HepG2 (cell line): ENCODE measurements at regions not wholly inside any gene's neighbourhood (a gene's known extent, or its start where the extent isn't known, plus 50 kb on each side); places are given as distances from the start of the nearest gene placed in this dataset.

ENCODE experiments used
- ATAC-seq: fragments of 200-7000 bp; cut with Tn5 transposase; 3 replicates; pipeline ENCODE4 v1.9.1; 2020; ENCODE audit warnings: mild to moderate bottlenecking, moderate library complexity
- BruUV-seq: library from RNA; stranded (reverse); fragments of 400-500 nt; replicated peaks from 2 replicates; lab custom pipeline; 2021; lab: Mats Ljungman, UMichigan
- CTCF ChIA-PET: fragments of 300-600 bp; formaldehyde crosslinking; extraction: SDS; loops from one replicate; lab custom pipeline; 2021; ENCODE audit warnings: low total read pairs, inconsistent platforms, low intra/inter-chr PET ratio; lab: Yijun Ruan, JAX
- POLR2A ChIA-PET: fragments of 350-600 bp; sonication (Branson Sonifier 250); formaldehyde crosslinking; loops from one replicate; lab custom pipeline; 2020; ENCODE audit warnings: antibody characterized with exemption, inconsistent platforms; lab: Yijun Ruan, JAX
- DNase-seq: peaks from one replicate; pipeline ENCODE4 v3.0.0-alpha.2; 2015; ENCODE audit warnings: low spot score
- FAIRE-seq: peaks from 3 replicates; lab custom pipeline; 2011; peaks lifted over from hg19 to GRCh38; lab: Jason Lieb, UNC
- H2AFZ ChIP-seq: one replicate; pipeline ENCODE4 v1.6.1; 2011; ENCODE audit warnings: low read length, inconsistent platforms
- H3K27ac ChIP-seq: fragments of 300-600 bp; 3 replicates; pipeline ENCODE4 v1.8.0; 2011; ENCODE audit warnings: mixed run types, mild to moderate bottlenecking, mixed read lengths, low read length, inconsistent platforms; ENCODE audit not compliant: insufficient read depth; ENCODE audit errors: extremely low read length
- H3K27me3 ChIP-seq, 2 experiments: fragments of 200-600 bp in 1 of 2; 2 replicates in 1 of 2; 3 replicates in 1 of 2; pipeline versions ENCODE4 v1.6.0 to v1.8.0; 2011; ENCODE audit warnings: low read length in 2 of 2, mild to moderate bottlenecking in 2 of 2, moderate library complexity in 2 of 2, inconsistent platforms in 1 of 2; ENCODE audit not compliant: insufficient read depth in 2 of 2, control insufficient read depth in 1 of 2
- H3K36me3 ChIP-seq, 2 experiments: fragments of 200-600 bp in 1 of 2; replicated peaks in 1 of 2; 2 replicates in 1 of 2; 3 replicates in 1 of 2; pipeline versions ENCODE4 v1.5.1 to v1.8.0; 2011; ENCODE audit warnings: low read length in 2 of 2, inconsistent platforms in 1 of 2; ENCODE audit not compliant: insufficient read depth in 2 of 2, control insufficient read depth in 1 of 2
- H3K4me1 ChIP-seq: 2 replicates; pipeline ENCODE4 v1.5.1; 2012; ENCODE audit warnings: low read length, inconsistent platforms; ENCODE audit not compliant: insufficient read depth
- H3K4me2 ChIP-seq: 2 replicates; pipeline ENCODE4 v1.6.0; 2011; ENCODE audit warnings: low read depth, low read length, inconsistent platforms
- H3K4me3 ChIP-seq, 3 experiments: fragments of 200-600 bp in 1 of 3; sonication (generic), shearing (Covaris generic) in 1 of 3; replicated peaks in 1 of 3; 2 replicates each; pipeline ENCODE4 v1.5.1; 2011 to 2016; ENCODE audit warnings: low read length in 3 of 3, inconsistent platforms in 2 of 3, low read depth in 2 of 3, mild to moderate bottlenecking in 2 of 3, control low read depth in 1 of 3, mixed read lengths in 1 of 3; ENCODE audit not compliant: insufficient read depth in 1 of 3
- H3K79me2 ChIP-seq: one replicate; pipeline ENCODE4 v1.6.1; 2011; ENCODE audit warnings: low read length, inconsistent platforms; ENCODE audit not compliant: insufficient read depth
- H3K9ac ChIP-seq: 2 replicates; pipeline ENCODE4 v1.6.0; 2011; ENCODE audit warnings: mild to moderate bottlenecking, low read depth, low read length, inconsistent platforms; ENCODE audit not compliant: insufficient read depth
- H3K9me3 ChIP-seq: 2 replicates; pipeline ENCODE4 v1.5.1; 2012; ENCODE audit warnings: mild to moderate bottlenecking, low read length
- H4K20me1 ChIP-seq: 2 replicates; pipeline ENCODE4 v1.6.0; 2011; ENCODE audit warnings: inconsistent platforms, mild to moderate bottlenecking, low read length, moderate library complexity; ENCODE audit not compliant: insufficient read depth
- CBX1 ChIP-seq: IDR thresholded peaks from one replicate; pipeline ENCODE4 v1.6.1; 2016; ENCODE audit warnings: antibody characterized with exemption, low read depth
- ELF1 ChIP-seq: sonication (generic); formaldehyde crosslinking; IDR thresholded peaks from 2 replicates; pipeline ENCODE4 v1.4.0; 2020; ENCODE audit warnings: missing genetic modification reagents
- GZF1 ChIP-seq: sonication (generic); formaldehyde crosslinking; IDR thresholded peaks from 2 replicates; pipeline ENCODE4 v1.5.1; 2020; ENCODE audit warnings: mild to moderate bottlenecking, missing genetic modification reagents
- SMC3 ChIP-seq: IDR thresholded peaks from 2 replicates; pipeline ENCODE4 v1.6.1; 2011; ENCODE audit warnings: low read length, improper control_type of control experiment
- ZNF614 ChIP-seq: IDR thresholded peaks from 2 replicates; pipeline ENCODE4 v1.6.1; 2018; ENCODE audit warnings: missing biosample characterization, missing genetic modification reagents, inconsistent platforms, borderline replicate concordance
- WGBS: methylation state at CpG from one replicate; pipeline ENCODE4 v1.1.6; 2017; ENCODE audit warnings: low lambda C conversion rate; 5-methylcytosine and 5-hydroxymethylcytosine counted together
- in situ Hi-C: cut with HindIII; loops from 2 replicates; pipeline ENCODE4 v1.10.0; 2017; ENCODE audit warnings: low pct_unique_long_range_greater_than_20kb; ENCODE audit not compliant: extremely low pct_ligation_motif_present
- intact Hi-C: fragments of 100-400 bp; cut with micrococcal nuclease; formaldehyde crosslinking; loops from one replicate; pipeline ENCODE4 v1.10.0; 2022; ENCODE audit not compliant: unreplicated experiment
- TF ChIP-seq, protein P1 (sequence below): sonication (generic); formaldehyde crosslinking; IDR thresholded peaks from 2 replicates; pipeline ENCODE4 v1.5.0; 2020; ENCODE audit warnings: mild to moderate bottlenecking, missing genetic modification reagents, moderate library complexity
- TF ChIP-seq, protein P2 (sequence below), 2 experiments: sonication (generic) in 1 of 2; formaldehyde crosslinking in 1 of 2; IDR thresholded peaks; 2 replicates each; pipeline versions ENCODE4 v1.4.0 to v1.6.1; 2016 to 2020; ENCODE audit warnings: borderline replicate concordance in 1 of 2, low read depth in 1 of 2, mild to moderate bottlenecking in 1 of 2, missing genetic modification reagents in 1 of 2
- TF ChIP-seq, protein P3 (sequence below): sonication (generic); formaldehyde crosslinking; IDR thresholded peaks from 2 replicates; pipeline ENCODE4 v1.4.0; 2020; ENCODE audit warnings: mild to moderate bottlenecking, missing genetic modification reagents
- TF ChIP-seq, protein P4 (sequence below): sonication (generic); formaldehyde crosslinking; IDR thresholded peaks from 2 replicates; pipeline ENCODE4 v1.5.0; 2020; ENCODE audit warnings: mild to moderate bottlenecking, missing genetic modification reagents
- TF ChIP-seq, protein P5 (sequence below), 2 experiments: fragments of 450-650 bp in 1 of 2; sonication (generic) in 1 of 2; formaldehyde crosslinking; IDR thresholded peaks; 2 replicates each; pipeline versions ENCODE4 v1.5.0 to v1.8.0; 2020 to 2022; ENCODE audit warnings: mild to moderate bottlenecking in 1 of 2, missing genetic modification reagents in 1 of 2
- TF ChIP-seq, protein P6 (sequence below): fragments of 450-650 bp; IDR thresholded peaks from 2 replicates; pipeline ENCODE4 v1.6.1; 2016

DNA sequence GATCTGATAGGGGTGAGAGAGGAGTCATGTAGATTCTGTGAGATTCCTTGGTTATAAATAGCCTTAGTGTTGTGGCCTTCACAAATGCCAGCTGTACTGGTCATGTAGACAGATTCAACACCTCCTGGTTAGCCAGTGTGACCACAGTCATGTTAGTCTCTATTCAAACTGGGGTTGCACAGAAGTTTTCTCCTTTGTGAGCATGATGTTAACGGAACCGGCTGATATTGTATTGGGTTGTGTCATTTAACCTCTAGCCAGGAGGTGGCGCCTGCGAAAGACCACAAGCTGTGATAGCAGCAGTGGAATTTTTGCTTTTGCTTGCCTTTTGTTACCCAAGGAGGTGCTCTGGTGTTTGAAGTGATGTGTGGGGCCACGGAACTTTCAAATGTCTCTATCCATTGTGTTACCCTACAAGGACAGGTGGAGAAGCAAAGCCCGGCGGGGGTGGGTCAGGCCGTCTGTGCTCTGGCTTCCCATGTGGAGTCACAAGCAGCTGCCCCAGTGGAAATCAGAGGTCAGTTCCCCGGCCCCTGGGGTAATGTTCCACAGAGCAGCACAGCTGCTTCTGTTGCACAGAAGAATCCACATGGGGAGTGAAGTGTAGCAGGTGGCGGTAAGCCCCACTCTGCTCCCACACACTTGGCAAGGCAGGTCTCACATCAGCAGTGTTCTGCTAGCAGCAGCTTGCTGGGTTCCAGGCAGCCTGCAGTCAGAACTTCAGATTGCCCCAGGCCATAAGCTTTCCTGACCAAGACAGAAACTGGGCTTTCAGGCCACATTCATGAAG is 112.6 kb downstream of the ADAMTS1 start:
- Histone ChIP-seq H4K20me1 (no peaks in the 10 kb centered on the region), H2AFZ (no peak overlapping the region), H3K9me3 (peaks cover 13% of the 10 kb centered on the region; the same call in 1 of the 2 replicates), H3K79me2 (no peaks in the 10 kb centered on the region), H3K36me3 (no peaks in the 10 kb centered on the region), H3K4me3 (no peak overlapping the region), H3K27ac (no peak overlapping the region), H3K9ac (no peak overlapping the region), H3K27me3 (no peaks in the 10 kb centered on the region), H3K4me1 (no peaks in the 10 kb centered on the region), H3K4me2 (no peak overlapping the region)
- ATAC-seq = peak; percentile 93
- CTCF ChIA-PET = no interaction called here
- DNase-seq = peak; percentile 6
- peak; percentile 53 for FAIRE-seq
- POLR2A ChIA-PET = no interaction called here
- BruUV-seq = no TSS peak
- WGBS = 14% methylated on average over 7 of the region's 10 CpGs
- intact Hi-C loops (no loop called here), in situ Hi-C loops (no loop called here)
- TF ChIP-seq, protein P1, sequence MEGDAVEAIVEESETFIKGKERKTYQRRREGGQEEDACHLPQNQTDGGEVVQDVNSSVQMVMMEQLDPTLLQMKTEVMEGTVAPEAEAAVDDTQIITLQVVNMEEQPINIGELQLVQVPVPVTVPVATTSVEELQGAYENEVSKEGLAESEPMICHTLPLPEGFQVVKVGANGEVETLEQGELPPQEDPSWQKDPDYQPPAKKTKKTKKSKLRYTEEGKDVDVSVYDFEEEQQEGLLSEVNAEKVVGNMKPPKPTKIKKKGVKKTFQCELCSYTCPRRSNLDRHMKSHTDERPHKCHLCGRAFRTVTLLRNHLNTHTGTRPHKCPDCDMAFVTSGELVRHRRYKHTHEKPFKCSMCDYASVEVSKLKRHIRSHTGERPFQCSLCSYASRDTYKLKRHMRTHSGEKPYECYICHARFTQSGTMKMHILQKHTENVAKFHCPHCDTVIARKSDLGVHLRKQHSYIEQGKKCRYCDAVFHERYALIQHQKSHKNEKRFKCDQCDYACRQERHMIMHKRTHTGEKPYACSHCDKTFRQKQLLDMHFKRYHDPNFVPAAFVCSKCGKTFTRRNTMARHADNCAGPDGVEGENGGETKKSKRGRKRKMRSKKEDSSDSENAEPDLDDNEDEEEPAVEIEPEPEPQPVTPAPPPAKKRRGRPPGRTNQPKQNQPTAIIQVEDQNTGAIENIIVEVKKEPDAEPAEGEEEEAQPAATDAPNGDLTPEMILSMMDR (CRISPR knock-in tag) = peak; percentile 58
- TF ChIP-seq SMC3 (peak; percentile 59), GZF1 (CRISPR knock-in tag) (no peak), ZNF614 (CRISPR knock-in tag) (no peak), ELF1 (no peak), CBX1 (no peak)
- TF ChIP-seq, protein P2, sequence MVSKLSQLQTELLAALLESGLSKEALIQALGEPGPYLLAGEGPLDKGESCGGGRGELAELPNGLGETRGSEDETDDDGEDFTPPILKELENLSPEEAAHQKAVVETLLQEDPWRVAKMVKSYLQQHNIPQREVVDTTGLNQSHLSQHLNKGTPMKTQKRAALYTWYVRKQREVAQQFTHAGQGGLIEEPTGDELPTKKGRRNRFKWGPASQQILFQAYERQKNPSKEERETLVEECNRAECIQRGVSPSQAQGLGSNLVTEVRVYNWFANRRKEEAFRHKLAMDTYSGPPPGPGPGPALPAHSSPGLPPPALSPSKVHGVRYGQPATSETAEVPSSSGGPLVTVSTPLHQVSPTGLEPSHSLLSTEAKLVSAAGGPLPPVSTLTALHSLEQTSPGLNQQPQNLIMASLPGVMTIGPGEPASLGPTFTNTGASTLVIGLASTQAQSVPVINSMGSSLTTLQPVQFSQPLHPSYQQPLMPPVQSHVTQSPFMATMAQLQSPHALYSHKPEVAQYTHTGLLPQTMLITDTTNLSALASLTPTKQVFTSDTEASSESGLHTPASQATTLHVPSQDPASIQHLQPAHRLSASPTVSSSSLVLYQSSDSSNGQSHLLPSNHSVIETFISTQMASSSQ (IDR thresholded peaks at IDR 0.05; ENCODE audit: low read depth) = no peak
- TF ChIP-seq, protein P2 (CRISPR knock-in tag; IDR thresholded peaks at IDR 0.05; ENCODE audit: borderline replicate concordance) = no peak
- TF ChIP-seq, protein P3, sequence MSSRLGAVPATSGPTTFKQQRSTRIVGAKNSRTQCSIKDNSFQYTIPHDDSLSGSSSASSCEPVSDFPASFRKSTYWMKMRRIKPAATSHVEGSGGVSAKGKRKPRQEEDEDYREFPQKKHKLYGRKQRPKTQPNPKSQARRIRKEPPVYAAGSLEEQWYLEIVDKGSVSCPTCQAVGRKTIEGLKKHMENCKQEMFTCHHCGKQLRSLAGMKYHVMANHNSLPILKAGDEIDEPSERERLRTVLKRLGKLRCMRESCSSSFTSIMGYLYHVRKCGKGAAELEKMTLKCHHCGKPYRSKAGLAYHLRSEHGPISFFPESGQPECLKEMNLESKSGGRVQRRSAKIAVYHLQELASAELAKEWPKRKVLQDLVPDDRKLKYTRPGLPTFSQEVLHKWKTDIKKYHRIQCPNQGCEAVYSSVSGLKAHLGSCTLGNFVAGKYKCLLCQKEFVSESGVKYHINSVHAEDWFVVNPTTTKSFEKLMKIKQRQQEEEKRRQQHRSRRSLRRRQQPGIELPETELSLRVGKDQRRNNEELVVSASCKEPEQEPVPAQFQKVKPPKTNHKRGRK (CRISPR knock-in tag) = no peak
- TF ChIP-seq, protein P4, sequence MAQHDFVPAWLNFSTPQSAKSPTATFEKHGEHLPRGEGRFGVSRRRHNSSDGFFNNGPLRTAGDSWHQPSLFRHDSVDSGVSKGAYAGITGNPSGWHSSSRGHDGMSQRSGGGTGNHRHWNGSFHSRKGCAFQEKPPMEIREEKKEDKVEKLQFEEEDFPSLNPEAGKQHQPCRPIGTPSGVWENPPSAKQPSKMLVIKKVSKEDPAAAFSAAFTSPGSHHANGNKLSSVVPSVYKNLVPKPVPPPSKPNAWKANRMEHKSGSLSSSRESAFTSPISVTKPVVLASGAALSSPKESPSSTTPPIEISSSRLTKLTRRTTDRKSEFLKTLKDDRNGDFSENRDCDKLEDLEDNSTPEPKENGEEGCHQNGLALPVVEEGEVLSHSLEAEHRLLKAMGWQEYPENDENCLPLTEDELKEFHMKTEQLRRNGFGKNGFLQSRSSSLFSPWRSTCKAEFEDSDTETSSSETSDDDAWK (CRISPR knock-in tag) = no peak
- TF ChIP-seq, protein P5, sequence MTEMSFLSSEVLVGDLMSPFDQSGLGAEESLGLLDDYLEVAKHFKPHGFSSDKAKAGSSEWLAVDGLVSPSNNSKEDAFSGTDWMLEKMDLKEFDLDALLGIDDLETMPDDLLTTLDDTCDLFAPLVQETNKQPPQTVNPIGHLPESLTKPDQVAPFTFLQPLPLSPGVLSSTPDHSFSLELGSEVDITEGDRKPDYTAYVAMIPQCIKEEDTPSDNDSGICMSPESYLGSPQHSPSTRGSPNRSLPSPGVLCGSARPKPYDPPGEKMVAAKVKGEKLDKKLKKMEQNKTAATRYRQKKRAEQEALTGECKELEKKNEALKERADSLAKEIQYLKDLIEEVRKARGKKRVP (CRISPR knock-in tag; IDR thresholded peaks at IDR 0.05) = no peak
- TF ChIP-seq, protein P6, sequence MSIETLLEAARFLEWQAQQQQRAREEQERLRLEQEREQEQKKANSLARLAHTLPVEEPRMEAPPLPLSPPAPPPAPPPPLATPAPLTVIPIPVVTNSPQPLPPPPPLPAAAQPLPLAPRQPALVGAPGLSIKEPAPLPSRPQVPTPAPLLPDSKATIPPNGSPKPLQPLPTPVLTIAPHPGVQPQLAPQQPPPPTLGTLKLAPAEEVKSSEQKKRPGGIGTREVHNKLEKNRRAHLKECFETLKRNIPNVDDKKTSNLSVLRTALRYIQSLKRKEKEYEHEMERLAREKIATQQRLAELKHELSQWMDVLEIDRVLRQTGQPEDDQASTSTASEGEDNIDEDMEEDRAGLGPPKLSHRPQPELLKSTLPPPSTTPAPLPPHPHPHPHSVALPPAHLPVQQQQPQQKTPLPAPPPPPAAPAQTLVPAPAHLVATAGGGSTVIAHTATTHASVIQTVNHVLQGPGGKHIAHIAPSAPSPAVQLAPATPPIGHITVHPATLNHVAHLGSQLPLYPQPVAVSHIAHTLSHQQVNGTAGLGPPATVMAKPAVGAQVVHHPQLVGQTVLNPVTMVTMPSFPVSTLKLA = peak; percentile 47; the same call in 1 of the 2 replicates
